GM10266 (cell line): ENCODE measurements at regions not wholly inside any gene's neighbourhood (a gene's known extent, or its start where the extent isn't known, plus 50 kb on each side); places are given as distances from the start of the nearest gene placed in this dataset.

Experiments
- DNase-seq: peaks from one replicate; pipeline ENCODE4 v3.0.0; 2012; ENCODE audit errors: extremely low spot score
- TF ChIP-seq, protein P1 (sequence below): IDR thresholded peaks from 2 replicates; pipeline ENCODE4 v1.5.1; 2012; ENCODE audit warnings: mild to moderate bottlenecking, low read depth; ENCODE audit not compliant: control insufficient read depth, insufficient read depth; ENCODE audit errors: missing control alignments

DNA sequence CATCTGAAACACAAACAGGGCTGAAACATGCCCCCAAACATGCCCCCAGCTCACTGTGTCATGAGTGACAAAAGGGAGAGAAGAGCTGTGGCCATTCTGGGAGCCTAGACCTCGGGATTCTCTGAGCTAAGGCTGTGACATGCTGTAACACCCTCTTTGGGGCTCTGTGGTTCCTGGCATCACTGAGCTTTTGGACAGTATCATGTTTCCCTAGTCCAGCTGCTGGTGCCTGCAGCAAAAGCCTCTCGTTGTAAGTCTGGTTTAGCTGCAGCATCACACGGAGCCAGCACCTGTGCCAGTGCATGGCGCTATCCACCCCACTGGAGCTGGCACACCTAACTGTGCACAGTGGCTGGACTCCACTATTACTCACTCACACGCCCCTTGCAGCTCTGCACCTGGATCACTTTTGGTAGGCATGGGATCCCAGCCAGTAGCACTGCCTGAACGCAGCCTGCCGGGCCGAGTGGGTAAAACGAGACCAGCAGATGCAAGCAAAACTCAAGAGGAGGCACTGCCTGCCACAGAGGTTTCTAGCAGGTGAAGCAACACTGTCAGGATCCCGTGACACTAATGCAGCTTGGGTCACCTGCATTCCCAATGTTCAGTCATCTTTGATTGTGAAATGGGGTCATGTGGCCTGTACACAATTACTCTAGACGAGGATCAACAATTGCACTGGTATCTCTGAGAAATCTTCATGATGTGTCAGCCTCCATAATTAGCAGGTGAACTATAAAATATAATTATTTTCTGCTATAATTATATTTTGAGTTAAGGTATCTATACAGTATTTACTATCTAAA lies 547.2 kb downstream of the ZNF804A start:
- no peak for DNase-seq
- TF ChIP-seq, protein P1, sequence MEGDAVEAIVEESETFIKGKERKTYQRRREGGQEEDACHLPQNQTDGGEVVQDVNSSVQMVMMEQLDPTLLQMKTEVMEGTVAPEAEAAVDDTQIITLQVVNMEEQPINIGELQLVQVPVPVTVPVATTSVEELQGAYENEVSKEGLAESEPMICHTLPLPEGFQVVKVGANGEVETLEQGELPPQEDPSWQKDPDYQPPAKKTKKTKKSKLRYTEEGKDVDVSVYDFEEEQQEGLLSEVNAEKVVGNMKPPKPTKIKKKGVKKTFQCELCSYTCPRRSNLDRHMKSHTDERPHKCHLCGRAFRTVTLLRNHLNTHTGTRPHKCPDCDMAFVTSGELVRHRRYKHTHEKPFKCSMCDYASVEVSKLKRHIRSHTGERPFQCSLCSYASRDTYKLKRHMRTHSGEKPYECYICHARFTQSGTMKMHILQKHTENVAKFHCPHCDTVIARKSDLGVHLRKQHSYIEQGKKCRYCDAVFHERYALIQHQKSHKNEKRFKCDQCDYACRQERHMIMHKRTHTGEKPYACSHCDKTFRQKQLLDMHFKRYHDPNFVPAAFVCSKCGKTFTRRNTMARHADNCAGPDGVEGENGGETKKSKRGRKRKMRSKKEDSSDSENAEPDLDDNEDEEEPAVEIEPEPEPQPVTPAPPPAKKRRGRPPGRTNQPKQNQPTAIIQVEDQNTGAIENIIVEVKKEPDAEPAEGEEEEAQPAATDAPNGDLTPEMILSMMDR: no peak

DNA sequence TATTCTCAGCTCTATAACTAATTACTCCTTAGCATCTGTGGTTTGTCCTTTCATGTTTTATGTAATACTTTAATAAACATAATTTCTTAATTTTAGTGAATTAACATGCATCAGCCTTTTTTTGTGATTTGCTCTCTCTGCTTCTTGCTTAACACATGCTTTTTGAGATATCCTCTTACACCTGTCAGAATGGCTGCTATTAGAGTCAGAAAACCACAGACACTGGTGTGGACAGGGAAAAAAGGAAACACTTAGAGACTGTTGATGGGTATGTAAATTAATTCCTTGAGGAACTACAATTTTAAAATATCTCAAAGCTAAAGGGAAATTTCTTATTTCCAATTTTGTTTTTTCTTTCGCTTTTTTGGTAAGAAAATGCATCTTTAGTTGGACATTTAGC lies 549.0 kb downstream of the ZNF804A start:
- TF ChIP-seq, protein P1: no peak
- DNase-seq: no peak

DNA sequence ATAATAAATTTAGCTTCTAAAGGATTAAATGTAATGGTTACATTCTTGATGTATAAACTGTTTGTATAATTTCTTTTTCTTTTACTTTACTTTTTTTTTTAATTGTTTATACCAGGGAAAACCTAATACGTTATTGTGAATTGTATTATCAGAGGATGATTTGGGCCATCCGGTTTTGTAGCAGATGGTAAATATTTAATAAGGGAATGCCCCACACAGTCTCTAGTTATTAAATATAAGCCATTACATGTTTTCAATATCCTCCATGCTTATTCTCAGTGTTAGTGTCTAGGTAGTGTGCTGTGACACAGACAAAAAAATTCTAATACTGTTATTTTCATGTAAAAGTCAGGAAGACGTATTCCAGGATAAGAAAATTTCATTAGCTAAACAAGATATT lies 553.9 kb downstream of the ZNF804A start:
- DNase-seq: no peak
- TF ChIP-seq, protein P1: no peak

DNA sequence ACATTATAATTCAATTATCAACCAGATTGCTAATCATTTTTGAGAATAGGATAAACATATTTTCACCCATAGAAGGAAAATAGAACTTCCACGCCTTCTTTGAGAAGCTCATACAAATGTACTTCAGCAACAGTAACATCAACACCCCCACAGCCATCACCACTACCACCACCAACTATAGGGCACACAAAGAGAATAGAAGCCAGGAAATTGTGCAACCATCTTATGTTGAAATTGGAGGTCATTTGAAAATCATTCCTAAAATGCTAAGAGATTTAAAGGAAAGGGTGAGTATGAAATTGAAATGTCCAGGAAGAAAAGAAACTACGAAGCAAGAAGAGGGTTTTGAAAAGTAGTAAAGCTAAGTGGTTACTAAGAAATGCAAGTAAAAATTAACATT lies 563.4 kb downstream of the ZNF804A start:
- DNase-seq: no peak
- TF ChIP-seq, protein P1: no peak

DNA sequence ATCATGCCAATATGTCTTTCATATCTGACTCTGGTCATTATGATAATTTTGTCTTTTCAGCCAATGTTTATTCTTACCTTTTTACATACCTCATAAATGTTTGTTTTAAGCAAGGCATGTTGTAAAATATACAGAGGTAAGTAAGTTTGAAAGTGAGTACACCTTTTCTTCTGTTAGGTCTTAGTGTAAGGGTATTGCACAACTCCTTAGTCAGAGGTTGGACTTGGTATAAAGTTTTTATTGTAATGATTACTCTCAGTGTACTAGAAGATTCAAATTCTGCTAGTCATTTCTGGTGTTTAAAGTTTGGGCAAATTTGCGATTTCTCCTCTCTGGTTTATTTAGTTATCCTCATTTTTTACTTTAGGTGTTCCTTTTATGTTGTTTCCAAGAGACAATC lies 564.3 kb upstream of the FSIP2 start:
- DNase-seq: no peak
- TF ChIP-seq, protein P1: no peak

DNA sequence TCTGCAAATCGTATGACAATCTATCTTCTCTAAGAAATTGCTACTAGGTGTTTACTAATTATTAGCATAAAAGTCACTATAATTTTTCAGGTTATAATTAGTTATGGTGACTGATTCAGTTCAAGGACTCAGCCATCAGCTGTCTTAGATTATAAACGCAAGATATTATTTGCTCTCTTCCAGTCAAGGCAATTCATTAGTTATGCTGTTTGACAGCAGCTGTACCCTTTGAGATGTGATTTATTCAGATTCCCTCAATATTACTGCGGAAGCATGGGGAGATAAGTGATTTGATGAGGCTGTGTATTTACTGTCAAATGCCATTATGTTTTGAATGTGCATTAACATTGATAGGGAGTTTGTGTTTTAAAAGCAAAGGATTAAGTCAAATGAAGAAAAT lies 558.9 kb upstream of the FSIP2 start:
- TF ChIP-seq, protein P1: no peak
- DNase-seq: no peak

DNA sequence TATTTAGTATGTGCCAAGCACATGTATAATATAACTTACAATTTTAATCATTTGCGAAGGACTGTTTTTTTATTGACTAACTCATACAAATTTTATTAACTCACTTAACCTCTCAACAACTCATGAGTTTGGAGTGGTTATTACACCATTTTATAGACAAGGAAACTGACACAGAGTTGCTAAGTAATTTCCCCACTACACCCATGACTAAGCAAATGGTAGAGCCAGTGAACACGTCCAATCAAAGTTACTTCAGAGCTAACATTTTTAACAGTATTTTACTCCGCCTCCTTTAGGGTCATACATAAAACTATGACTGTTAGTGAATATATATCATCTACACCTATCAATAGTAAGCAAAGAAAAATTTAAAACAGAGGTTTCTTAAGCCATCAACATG lies 556.7 kb upstream of the FSIP2 start:
- TF ChIP-seq, protein P1: no peak
- no peak for DNase-seq
